Mucosa of gallbladder (tissue), 1 donor: ENCODE measurements at regions not wholly inside any gene's neighbourhood (a gene's known extent, or its start where the extent isn't known, plus 50 kb on each side); places are given as distances from the start of the nearest gene placed in this dataset.

Experiments used
- DNase-seq: peaks from one replicate; pipeline ENCODE4 v3.0.0-alpha.2; 2020; ENCODE audit warnings: low spot score
- donor health status: DM: no; HTN: no; CAD: no.

GRCh38 chr10:123526356-123527064 lies 139.6 kb upstream of the GPR26 start:
- DNase-seq, result no peak

- DNase-seq, result no peak
Observed at GRCh38 chr10:123527151-123527550, 139.0 kb upstream of the GPR26 start.

GRCh38 chr10:123529146-123529760 lies 136.9 kb upstream of the GPR26 start:
- DNase-seq, result no peak

- DNase-seq, result no peak
Observed at GRCh38 chr10:123530166-123530870, 135.8 kb upstream of the GPR26 start.

- no peak for DNase-seq
Observed at GRCh38 chr10:123535386-123535785, 130.8 kb upstream of the GPR26 start.

GRCh38 chr10:123536176-123536845 lies 129.8 kb upstream of the GPR26 start:
- DNase-seq, result no peak

GRCh38 chr10:123537188-123537961 lies 128.8 kb upstream of the GPR26 start:
- DNase-seq, result no peak

GRCh38 chr10:123538401-123539320 lies 127.5 kb upstream of the GPR26 start:
- DNase-seq, result no peak

- no peak for DNase-seq
Observed at GRCh38 chr10:123544986-123545385, 121.2 kb upstream of the GPR26 start.

- no peak for DNase-seq
Observed at GRCh38 chr10:123548770-123549169, 117.4 kb upstream of the GPR26 start.

- DNase-seq, result no peak
Observed at GRCh38 chr10:123549761-123550454, 116.2 kb upstream of the GPR26 start.

GRCh38 chr10:123550675-123551096 lies 115.5 kb upstream of the GPR26 start:
- DNase-seq, result no peak

GRCh38 chr10:123551259-123551658 lies 114.9 kb upstream of the GPR26 start:
- no peak for DNase-seq

GRCh38 chr10:123552760-123553554 lies 113.2 kb upstream of the GPR26 start:
- DNase-seq, result no peak

GRCh38 chr10:123553810-123554430 lies 112.2 kb upstream of the GPR26 start:
- DNase-seq, result no peak

GRCh38 chr10:123554656-123555055 lies 111.5 kb upstream of the GPR26 start:
- no peak for DNase-seq

GRCh38 chr10:123555616-123556015 lies 110.5 kb upstream of the GPR26 start:
- DNase-seq, result no peak

GRCh38 chr10:123556049-123556448 lies 110.1 kb upstream of the GPR26 start:
- DNase-seq, result no peak

GRCh38 chr10:123556736-123557135 lies 109.4 kb upstream of the GPR26 start:
- DNase-seq, result no peak
